D721Med (cell line): ENCODE measurements at regions not wholly inside any gene's neighbourhood (a gene's known extent, or its start where the extent isn't known, plus 50 kb on each side); places are given as distances from the start of the nearest gene placed in this dataset.

ENCODE experiments used
- DNase-seq: peaks from one replicate; pipeline ENCODE4 v3.0.0; 2011; ENCODE audit warnings: low spot score; ENCODE audit not compliant: insufficient read length
- FAIRE-seq: peaks from 2 replicates; lab custom pipeline; 2011; peaks lifted over from hg19 to GRCh38; lab: Jason Lieb, UNC
- CTCF ChIP-seq: IDR thresholded peaks from 2 replicates; pipeline ENCODE4 v1.5.1; 2012; ENCODE audit warnings: mild to moderate bottlenecking, control low read depth; ENCODE audit not compliant: insufficient read depth; ENCODE audit errors: missing control alignments

GRCh38 chr5:117872798-117873368, 1115.5 kb downstream of the DTWD2 start:
- DNase-seq (no peak), FAIRE-seq (no peak)
- no peak for TF ChIP-seq CTCF

DNA sequence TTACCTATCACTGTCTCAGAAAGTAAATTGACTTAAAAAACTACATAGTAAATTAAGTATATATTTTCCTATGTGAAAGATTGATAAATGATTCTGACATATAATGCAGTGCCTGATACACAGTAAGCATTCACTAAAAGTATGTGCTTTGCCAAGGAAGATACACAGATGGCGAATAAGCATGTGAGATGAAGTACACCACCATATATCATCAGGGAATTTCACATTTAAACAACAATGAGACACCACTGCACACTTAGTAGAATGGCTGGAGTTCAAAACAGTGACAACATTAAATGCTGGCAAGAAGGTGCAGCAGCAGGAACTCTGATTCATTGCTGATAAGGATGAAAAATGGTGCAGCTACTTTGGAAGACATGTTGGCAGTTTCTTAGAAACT, 1118.8 kb downstream of the DTWD2 start:
- no peak for TF ChIP-seq CTCF
- no peak for DNase-seq
- no peak for FAIRE-seq

DNA sequence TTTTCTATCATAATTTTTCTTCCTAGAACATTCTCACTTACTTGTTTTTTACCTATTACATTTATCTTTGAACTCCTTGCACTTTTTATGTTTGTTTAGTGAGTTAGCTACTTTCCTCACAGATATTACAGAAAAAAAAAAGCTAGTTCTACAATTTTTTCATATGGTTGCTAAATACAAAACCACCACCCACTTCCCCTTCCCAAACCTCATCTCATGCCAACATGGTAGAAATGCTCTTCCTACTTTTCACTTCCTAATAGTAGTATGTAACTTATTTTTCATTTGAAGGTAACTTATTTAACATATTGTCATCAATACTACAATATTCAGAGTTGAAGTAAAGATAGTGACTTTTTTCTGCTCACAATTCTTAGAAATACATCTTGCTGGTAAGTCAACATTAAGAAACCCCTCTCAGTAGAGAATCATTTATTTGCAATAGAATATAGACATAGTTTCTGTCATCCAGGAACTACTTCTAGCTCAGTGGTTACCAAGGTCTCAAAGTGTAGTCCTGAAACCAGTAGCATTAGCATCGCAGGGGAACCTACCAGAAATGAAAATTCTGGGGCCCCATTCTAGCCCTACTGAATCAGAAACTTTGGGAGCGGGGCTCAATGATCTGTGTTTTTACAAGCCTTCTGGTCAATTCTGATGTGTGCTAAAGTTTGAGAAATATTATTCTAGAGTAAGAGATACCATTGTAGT, 1124.6 kb downstream of the DTWD2 start:
- DNase-seq: no peak
- FAIRE-seq: no peak
- no peak for TF ChIP-seq CTCF

- TF ChIP-seq CTCF: no peak
- no peak for FAIRE-seq
- no peak for DNase-seq
Observed at GRCh38 chr5:117860550-117860949, 1127.8 kb downstream of the DTWD2 start.

GRCh38 chr5:117859176-117859575, 1129.2 kb downstream of the DTWD2 start:
- no peak for TF ChIP-seq CTCF
- DNase-seq (no peak), FAIRE-seq (no peak)

DNA sequence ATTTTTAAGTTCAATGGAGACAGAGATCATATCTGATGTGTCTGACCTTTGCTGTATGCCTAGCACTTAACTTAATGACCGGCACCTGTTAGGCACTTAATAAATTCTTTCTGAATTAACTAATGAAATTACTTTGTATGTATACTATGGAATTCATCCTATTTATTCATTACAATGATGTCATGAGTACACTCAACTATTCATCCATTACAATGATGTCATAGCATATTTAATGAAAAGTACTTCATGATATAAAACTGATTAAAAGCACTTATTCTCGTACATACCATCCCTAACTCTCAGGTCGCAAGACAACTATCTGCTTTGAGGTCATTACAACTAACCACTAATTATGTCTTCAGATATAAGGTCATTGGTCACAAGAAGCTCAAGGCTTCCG, 1131.6 kb downstream of the DTWD2 start:
- TF ChIP-seq CTCF: no peak
- DNase-seq (no peak), FAIRE-seq (peak; percentile 44)

- no peak for DNase-seq
- no peak for FAIRE-seq
- no peak for TF ChIP-seq CTCF
Observed at GRCh38 chr5:117837786-117838185, 1150.6 kb downstream of the DTWD2 start.
